Spleen (tissue), 7 donors: ENCODE measurements at regions not wholly inside any gene's neighbourhood (a gene's known extent, or its start where the extent isn't known, plus 50 kb on each side); places are given as distances from the start of the nearest gene placed in this dataset.

Experiments used
- POLR2A ChIP-seq, 3 donors: fragments of 450-650 bp; IDR thresholded peaks; one replicate each; pipeline ENCODE4 v1.5.1; 2017; ENCODE audit warnings: antibody characterized with exemption in 3 of 3, mild to moderate bottlenecking in 1 of 3
- POLR2AphosphoS5 ChIP-seq, 3 donors: sonication (generic); formaldehyde crosslinking; IDR thresholded peaks; one replicate each; pipeline ENCODE4 v1.5.1; 2017; ENCODE audit warnings: antibody characterized with exemption in 3 of 3
- TF ChIP-seq, protein P1 (sequence below), 11 experiments: fragments of 200-600 bp in 7 of 11; fragments of 450-650 bp in 4 of 11; sonication (generic) in 4 of 11; IDR thresholded peaks in 8 of 11; conservative IDR thresholded peaks in 3 of 11; 1 replicate in 7 of 11; 2 replicates in 4 of 11; pipeline versions ENCODE4 v1.4.0 to v1.8.0; 2016 to 2021; ENCODE audit warnings: antibody characterized with exemption in 11 of 11, inconsistent platforms in 4 of 11, mild to moderate bottlenecking in 1 of 11
- donor health status: DM: no; HTN: no; CAD: no; lungs with moderate emphysema.
- donor health status: DM: no; HTN: no; CAD: no.
- donor health status: DM: no; HTN: no; CAD: no.

DNA sequence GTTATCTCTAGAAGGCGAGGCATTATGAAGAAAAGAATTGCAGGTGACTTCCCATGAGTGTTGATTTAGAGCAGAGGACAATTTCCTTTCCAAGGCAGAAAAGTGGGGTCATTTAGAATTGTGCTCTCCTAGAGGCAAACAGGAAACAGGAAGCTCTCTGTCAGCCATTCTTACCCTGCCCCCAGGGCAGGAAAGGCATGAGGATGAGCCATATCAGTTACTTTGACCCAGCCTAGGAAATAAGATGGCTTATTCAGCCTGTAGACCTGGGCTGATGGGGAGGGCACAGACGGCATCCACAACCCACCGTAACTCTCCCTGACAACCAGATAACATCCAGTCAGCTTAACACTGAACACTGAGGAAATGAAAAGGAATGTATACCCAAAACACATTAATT lies 88.8 kb upstream of the KDR start:
- TF ChIP-seq, protein P1, sequence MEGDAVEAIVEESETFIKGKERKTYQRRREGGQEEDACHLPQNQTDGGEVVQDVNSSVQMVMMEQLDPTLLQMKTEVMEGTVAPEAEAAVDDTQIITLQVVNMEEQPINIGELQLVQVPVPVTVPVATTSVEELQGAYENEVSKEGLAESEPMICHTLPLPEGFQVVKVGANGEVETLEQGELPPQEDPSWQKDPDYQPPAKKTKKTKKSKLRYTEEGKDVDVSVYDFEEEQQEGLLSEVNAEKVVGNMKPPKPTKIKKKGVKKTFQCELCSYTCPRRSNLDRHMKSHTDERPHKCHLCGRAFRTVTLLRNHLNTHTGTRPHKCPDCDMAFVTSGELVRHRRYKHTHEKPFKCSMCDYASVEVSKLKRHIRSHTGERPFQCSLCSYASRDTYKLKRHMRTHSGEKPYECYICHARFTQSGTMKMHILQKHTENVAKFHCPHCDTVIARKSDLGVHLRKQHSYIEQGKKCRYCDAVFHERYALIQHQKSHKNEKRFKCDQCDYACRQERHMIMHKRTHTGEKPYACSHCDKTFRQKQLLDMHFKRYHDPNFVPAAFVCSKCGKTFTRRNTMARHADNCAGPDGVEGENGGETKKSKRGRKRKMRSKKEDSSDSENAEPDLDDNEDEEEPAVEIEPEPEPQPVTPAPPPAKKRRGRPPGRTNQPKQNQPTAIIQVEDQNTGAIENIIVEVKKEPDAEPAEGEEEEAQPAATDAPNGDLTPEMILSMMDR (IDR thresholded peaks at IDR 0.05 in 8 of 11, conservative IDR thresholded peaks at IDR 0.05 in 3 of 11) = no peak
- TF ChIP-seq POLR2A (IDR thresholded peaks at IDR 0.05) = no peak
- TF ChIP-seq POLR2AphosphoS5 (IDR thresholded peaks at IDR 0.05) = peak in 1 of 3 donors; percentile 40
